T-helper 17 cell (primary cell): ENCODE measurements at regions not wholly inside any gene's neighbourhood (a gene's known extent, or its start where the extent isn't known, plus 50 kb on each side); places are given as distances from the start of the nearest gene placed in this dataset.

Experiments used
- ATAC-seq: fragments of 150-1000 bp; cut with Tn5 transposase; 2 replicates; pipeline ENCODE4 v1.10.0; 2021; ENCODE audit warnings: mild to moderate bottlenecking, moderate library complexity
- DNase-seq, 3 donors: peaks; one replicate each; pipeline versions ENCODE4 v3.0.0 to v3.0.0-alpha.2; 2020 to 2021
- H3K9me3 ChIP-seq: one replicate; pipeline ENCODE4 v1.7.0; 2013; ENCODE audit warnings: low read length, mild to moderate bottlenecking; ENCODE audit not compliant: control insufficient read depth, poor library complexity, severe bottlenecking
- H3K27ac Mint-ChIP-seq: one replicate; pipeline ENCODE4 v1.8.0; 2022; ENCODE audit warnings: mild to moderate bottlenecking, moderate library complexity, mixed read lengths
- H3K27me3 Mint-ChIP-seq: one replicate; pipeline ENCODE4 v1.8.0; 2022; ENCODE audit warnings: mixed read lengths
- H3K36me3 Mint-ChIP-seq: one replicate; pipeline ENCODE4 v1.8.0; 2022; ENCODE audit warnings: low read depth, mixed read lengths
- H3K4me1 Mint-ChIP-seq: one replicate; pipeline ENCODE4 v1.8.0; 2022; ENCODE audit warnings: mild to moderate bottlenecking, mixed read lengths
- H3K4me3 Mint-ChIP-seq: one replicate; pipeline ENCODE4 v1.8.0; 2022; ENCODE audit warnings: mild to moderate bottlenecking, moderate library complexity, mixed read lengths

GRCh38 chr5:165560648-165561047, 2055.2 kb downstream of the MAT2B start:
- no peak overlapping the region for H3K27ac Mint-ChIP-seq
- no peak for ATAC-seq
- H3K4me3 Mint-ChIP-seq, result no peak overlapping the region
- no peaks in the 10 kb centered on the region for H3K27me3 Mint-ChIP-seq
- H3K9me3 ChIP-seq, result no peaks in the 10 kb centered on the region
- H3K4me1 Mint-ChIP-seq, result no peaks in the 10 kb centered on the region
- no peaks in the 10 kb centered on the region for H3K36me3 Mint-ChIP-seq
- DNase-seq, result no peak

- no peaks in the 10 kb centered on the region for H3K9me3 ChIP-seq
- Mint-ChIP-seq H3K27me3 (no peaks in the 10 kb centered on the region), H3K27ac (no peak overlapping the region), H3K4me1 (no peaks in the 10 kb centered on the region), H3K4me3 (no peak overlapping the region), H3K36me3 (no peaks in the 10 kb centered on the region)
- DNase-seq (no peak), ATAC-seq (no peak)
Measured at GRCh38 chr5:165565911-165566310, 2060.5 kb downstream of the MAT2B start.

- ATAC-seq (no peak), DNase-seq (no peak)
- no peaks in the 10 kb centered on the region for H3K4me1 Mint-ChIP-seq
- no peaks in the 10 kb centered on the region for H3K9me3 ChIP-seq
- no peaks in the 10 kb centered on the region for H3K27me3 Mint-ChIP-seq
- no peak overlapping the region for H3K27ac Mint-ChIP-seq
- no peak overlapping the region for H3K4me3 Mint-ChIP-seq
- H3K36me3 Mint-ChIP-seq, result no peaks in the 10 kb centered on the region
Measured at GRCh38 chr5:165569551-165569950, 2064.1 kb downstream of the MAT2B start.

GRCh38 chr5:165573445-165573844, 2068.0 kb downstream of the MAT2B start:
- Mint-ChIP-seq H3K4me3 (no peak overlapping the region), H3K36me3 (no peaks in the 10 kb centered on the region), H3K27me3 (no peaks in the 10 kb centered on the region), H3K27ac (no peak overlapping the region), H3K4me1 (no peaks in the 10 kb centered on the region)
- no peaks in the 10 kb centered on the region for H3K9me3 ChIP-seq
- DNase-seq (no peak), ATAC-seq (no peak)

- Mint-ChIP-seq H3K4me3 (no peak overlapping the region), H3K36me3 (no peaks in the 10 kb centered on the region), H3K4me1 (no peaks in the 10 kb centered on the region), H3K27ac (no peak overlapping the region), H3K27me3 (no peaks in the 10 kb centered on the region)
- DNase-seq, result no peak
- H3K9me3 ChIP-seq, result no peaks in the 10 kb centered on the region
- no peak for ATAC-seq
Measured at GRCh38 chr5:165574100-165574499, 2068.7 kb downstream of the MAT2B start.

- H3K27ac Mint-ChIP-seq, result no peak overlapping the region
- no peaks in the 10 kb centered on the region for H3K27me3 Mint-ChIP-seq
- no peak overlapping the region for H3K4me3 Mint-ChIP-seq
- H3K9me3 ChIP-seq, result no peaks in the 10 kb centered on the region
- no peaks in the 10 kb centered on the region for H3K36me3 Mint-ChIP-seq
- DNase-seq (no peak), ATAC-seq (no peak)
- no peaks in the 10 kb centered on the region for H3K4me1 Mint-ChIP-seq
Measured at GRCh38 chr5:165576678-165577275, 2071.4 kb downstream of the MAT2B start.

GRCh38 chr5:165579911-165580310, 2074.5 kb downstream of the MAT2B start:
- Mint-ChIP-seq H3K27ac (no peak overlapping the region), H3K4me3 (no peak overlapping the region)
- DNase-seq, result no peak

GRCh38 chr5:165594693-165595092, 2089.3 kb downstream of the MAT2B start:
- no peaks in the 10 kb centered on the region for H3K4me1 Mint-ChIP-seq
- no peaks in the 10 kb centered on the region for H3K36me3 Mint-ChIP-seq
- ATAC-seq, result no peak
- no peak overlapping the region for H3K4me3 Mint-ChIP-seq
- DNase-seq, result no peak
- no peaks in the 10 kb centered on the region for H3K9me3 ChIP-seq
- H3K27me3 Mint-ChIP-seq, result no peaks in the 10 kb centered on the region
- H3K27ac Mint-ChIP-seq, result no peak overlapping the region

More at GRCh38 chr5:165579911-165580310, 2074.5 kb downstream of the MAT2B start:
- no peaks in the 10 kb centered on the region for H3K9me3 ChIP-seq
- no peaks in the 10 kb centered on the region for H3K4me1 Mint-ChIP-seq
- ATAC-seq, result no peak
- H3K36me3 Mint-ChIP-seq, result no peaks in the 10 kb centered on the region
- no peaks in the 10 kb centered on the region for H3K27me3 Mint-ChIP-seq

GRCh38 chr5:165602529-165602928, 2097.1 kb downstream of the MAT2B start:
- Mint-ChIP-seq H3K4me1 (no peaks in the 10 kb centered on the region), H3K27me3 (no peaks in the 10 kb centered on the region), H3K27ac (no peak overlapping the region), H3K36me3 (no peaks in the 10 kb centered on the region), H3K4me3 (no peak overlapping the region)
- no peak for DNase-seq
- ATAC-seq, result no peak
- no peaks in the 10 kb centered on the region for H3K9me3 ChIP-seq

GRCh38 chr5:165607026-165607425, 2101.6 kb downstream of the MAT2B start:
- Mint-ChIP-seq H3K36me3 (no peaks in the 10 kb centered on the region), H3K27ac (no peak overlapping the region), H3K4me1 (no peaks in the 10 kb centered on the region), H3K4me3 (no peak overlapping the region), H3K27me3 (no peaks in the 10 kb centered on the region)
- ATAC-seq, result no peak
- no peak for DNase-seq
- H3K9me3 ChIP-seq, result no peaks in the 10 kb centered on the region

- Mint-ChIP-seq H3K4me1 (no peaks in the 10 kb centered on the region), H3K27me3 (no peaks in the 10 kb centered on the region), H3K36me3 (no peaks in the 10 kb centered on the region), H3K4me3 (no peak overlapping the region), H3K27ac (no peak overlapping the region)
- no peak for DNase-seq
- no peaks in the 10 kb centered on the region for H3K9me3 ChIP-seq
- no peak for ATAC-seq
Measured at GRCh38 chr5:165609871-165610270, 2104.5 kb downstream of the MAT2B start.

- no peaks in the 10 kb centered on the region for H3K27me3 Mint-ChIP-seq
- no peak overlapping the region for H3K27ac Mint-ChIP-seq
- no peaks in the 10 kb centered on the region for H3K36me3 Mint-ChIP-seq
- DNase-seq (no peak), ATAC-seq (no peak)
- H3K4me3 Mint-ChIP-seq, result no peak overlapping the region
- no peaks in the 10 kb centered on the region for H3K4me1 Mint-ChIP-seq
- no peaks in the 10 kb centered on the region for H3K9me3 ChIP-seq
Measured at GRCh38 chr5:165616490-165617405, 2111.3 kb downstream of the MAT2B start.

- H3K27me3 Mint-ChIP-seq, result no peaks in the 10 kb centered on the region
- DNase-seq, result no peak
- no peak overlapping the region for H3K4me3 Mint-ChIP-seq
- H3K27ac Mint-ChIP-seq, result no peak overlapping the region
- no peaks in the 10 kb centered on the region for H3K36me3 Mint-ChIP-seq
- no peaks in the 10 kb centered on the region for H3K4me1 Mint-ChIP-seq
- no peak for ATAC-seq
- no peaks in the 10 kb centered on the region for H3K9me3 ChIP-seq
Measured at GRCh38 chr5:165617491-165617890, 2112.1 kb downstream of the MAT2B start.

GRCh38 chr5:165620394-165620793, 2115.0 kb downstream of the MAT2B start:
- Mint-ChIP-seq H3K4me1 (peaks cover 4% of the 10 kb centered on the region), H3K27ac (no peak overlapping the region), H3K27me3 (no peaks in the 10 kb centered on the region), H3K4me3 (no peak overlapping the region), H3K36me3 (no peaks in the 10 kb centered on the region)
- no peak for DNase-seq
- no peaks in the 10 kb centered on the region for H3K9me3 ChIP-seq
- no peak for ATAC-seq
